RWPE1 (cell line): ENCODE measurements at regions not wholly inside any gene's neighbourhood (a gene's known extent, or its start where the extent isn't known, plus 50 kb on each side); places are given as distances from the start of the nearest gene placed in this dataset.
"Not testable (repeated sequence)": the region's sequence is repeated elsewhere in the genome, so short reads cannot be mapped to it uniquely, and the experiment has no call there.

ENCODE experiments used
- CTCF ChIA-PET: fragments of 350-600 bp; sonication (Branson Sonifier 250); formaldehyde crosslinking; extraction: SDS; loops from one replicate; lab custom pipeline; 2021; lab: Yijun Ruan, JAX
- POLR2A ChIA-PET: fragments of 400-600 bp; formaldehyde crosslinking; extraction: SDS; loops from one replicate; lab custom pipeline; 2020; ENCODE audit warnings: antibody characterized with exemption; ENCODE audit not compliant: low non-redundant PET; lab: Yijun Ruan, JAX
- DNase-seq: peaks from one replicate; pipeline ENCODE4 v3.0.0; 2012; ENCODE audit warnings: low spot score
- H3K27ac ChIP-seq: fragments of 450-650 bp; 2 replicates; pipeline ENCODE4 v1.5.1; 2017
- CTCF ChIP-seq: fragments of 450-650 bp; conservative IDR thresholded peaks from 2 replicates; pipeline ENCODE4 v1.5.1; 2017; ENCODE audit warnings: low read depth, mild to moderate bottlenecking

GRCh38 chr4:170348945-170349344, 259.2 kb upstream of the AADAT start:
- H3K27ac ChIP-seq, result no peak overlapping the region
- ChIA-PET POLR2A (no interaction called here), CTCF (no interaction called here)
- no peak for TF ChIP-seq CTCF
- DNase-seq, result no peak

GRCh38 chr4:170347191-170347590, 257.4 kb upstream of the AADAT start:
- DNase-seq, POLR2A ChIA-PET, H3K27ac ChIP-seq: not testable (repeated sequence)
- CTCF ChIA-PET, result interaction anchor here (0.7 kb wide), 1 partner anchor 36 kb away, joined by 3 read pairs; no protein-coding TSS in a partner anchor

- no peak for TF ChIP-seq CTCF
- ChIA-PET POLR2A (no interaction called here), CTCF (interaction anchor here (0.6 kb wide), 1 partner anchor 26 kb away, joined by 5 read pairs; no protein-coding TSS in a partner anchor)
- no peak for DNase-seq
- no peak overlapping the region for H3K27ac ChIP-seq
These were observed 249.8 kb upstream of the AADAT start for GRCh38 chr4:170339522-170339921.

- DNase-seq, result no peak
- TF ChIP-seq CTCF, result no peak
- ChIA-PET CTCF (no interaction called here), POLR2A (no interaction called here)
- H3K27ac ChIP-seq, result no peak overlapping the region
These were observed 246.6 kb upstream of the AADAT start for GRCh38 chr4:170336238-170336775.

- no peak for DNase-seq
- POLR2A ChIA-PET, result no interaction called here
- TF ChIP-seq CTCF, result no peak
- CTCF ChIA-PET, result no interaction called here
- H3K27ac ChIP-seq, result no peak overlapping the region
These were observed 235.8 kb upstream of the AADAT start for GRCh38 chr4:170325599-170325998.

GRCh38 chr4:170323623-170324022, 233.9 kb upstream of the AADAT start:
- DNase-seq, result no peak
- CTCF ChIA-PET, result no interaction called here
- POLR2A ChIA-PET, result no interaction called here
- H3K27ac ChIP-seq, result no peak overlapping the region
- TF ChIP-seq CTCF, result no peak

GRCh38 chr4:170307182-170307581, 217.4 kb upstream of the AADAT start:
- no peak overlapping the region for H3K27ac ChIP-seq
- DNase-seq, result no peak
- ChIA-PET CTCF (no interaction called here), POLR2A (no interaction called here)
- TF ChIP-seq CTCF, result no peak
